Uterus (tissue), 2 donors: ENCODE measurements at regions not wholly inside any gene's neighbourhood (a gene's known extent, or its start where the extent isn't known, plus 50 kb on each side); places are given as distances from the start of the nearest gene placed in this dataset.

Source experiments
- POLR2A ChIP-seq, 2 donors: fragments of 450-650 bp; IDR thresholded peaks; one replicate each; pipeline ENCODE4 v1.6.1; 2016; ENCODE audit warnings: antibody characterized with exemption in 2 of 2, mild to moderate bottlenecking in 1 of 2, moderate library complexity in 1 of 2
- TF ChIP-seq, protein P1 (sequence below), 4 experiments: fragments of 200-600 bp in 2 of 4; fragments of 450-650 bp in 2 of 4; sonication (generic) in 2 of 4; IDR thresholded peaks; one replicate each; pipeline ENCODE4 v1.5.1; 2016 to 2019; ENCODE audit warnings: antibody characterized with exemption in 4 of 4, mild to moderate bottlenecking in 2 of 4, moderate library complexity in 1 of 4

DNA sequence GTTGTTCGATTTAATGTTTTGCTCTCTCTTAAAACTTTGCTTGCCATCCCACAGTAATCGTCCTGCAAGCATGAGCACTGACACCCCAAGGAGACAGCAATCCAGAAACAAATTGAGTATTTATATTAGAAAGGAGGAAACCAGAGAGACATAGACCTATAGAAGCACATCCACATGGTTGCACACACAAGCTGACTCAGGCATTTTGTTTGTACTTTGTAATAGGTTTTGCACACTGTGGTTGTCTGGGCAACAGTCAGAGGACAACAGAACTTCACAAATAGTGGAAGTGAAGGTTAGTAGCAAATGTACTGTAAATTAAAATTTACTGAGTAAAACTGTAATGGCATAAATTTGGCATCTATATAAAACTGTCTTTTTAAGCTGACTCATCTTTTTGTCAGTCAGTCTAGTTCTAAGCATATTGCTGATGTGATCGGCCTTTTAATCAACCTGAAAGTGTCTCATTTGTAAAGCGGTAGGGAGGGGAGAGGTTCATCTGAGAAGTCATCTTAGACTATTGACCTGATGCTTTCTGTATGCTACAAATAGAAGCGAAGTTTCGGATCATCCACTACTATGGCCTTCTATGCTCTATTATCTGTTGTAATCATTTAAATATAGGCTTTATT is 1624.7 kb downstream of the ARAP2 start:
- TF ChIP-seq, protein P1, sequence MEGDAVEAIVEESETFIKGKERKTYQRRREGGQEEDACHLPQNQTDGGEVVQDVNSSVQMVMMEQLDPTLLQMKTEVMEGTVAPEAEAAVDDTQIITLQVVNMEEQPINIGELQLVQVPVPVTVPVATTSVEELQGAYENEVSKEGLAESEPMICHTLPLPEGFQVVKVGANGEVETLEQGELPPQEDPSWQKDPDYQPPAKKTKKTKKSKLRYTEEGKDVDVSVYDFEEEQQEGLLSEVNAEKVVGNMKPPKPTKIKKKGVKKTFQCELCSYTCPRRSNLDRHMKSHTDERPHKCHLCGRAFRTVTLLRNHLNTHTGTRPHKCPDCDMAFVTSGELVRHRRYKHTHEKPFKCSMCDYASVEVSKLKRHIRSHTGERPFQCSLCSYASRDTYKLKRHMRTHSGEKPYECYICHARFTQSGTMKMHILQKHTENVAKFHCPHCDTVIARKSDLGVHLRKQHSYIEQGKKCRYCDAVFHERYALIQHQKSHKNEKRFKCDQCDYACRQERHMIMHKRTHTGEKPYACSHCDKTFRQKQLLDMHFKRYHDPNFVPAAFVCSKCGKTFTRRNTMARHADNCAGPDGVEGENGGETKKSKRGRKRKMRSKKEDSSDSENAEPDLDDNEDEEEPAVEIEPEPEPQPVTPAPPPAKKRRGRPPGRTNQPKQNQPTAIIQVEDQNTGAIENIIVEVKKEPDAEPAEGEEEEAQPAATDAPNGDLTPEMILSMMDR (IDR thresholded peaks at IDR 0.05): no peak
- TF ChIP-seq POLR2A (IDR thresholded peaks at IDR 0.05): no peak
